AG09309 (cell line): ENCODE measurements at regions not wholly inside any gene's neighbourhood (a gene's known extent, or its start where the extent isn't known, plus 50 kb on each side); places are given as distances from the start of the nearest gene placed in this dataset.
"Not testable (repeated sequence)": the region's sequence is repeated elsewhere in the genome, so short reads cannot be mapped to it uniquely, and the experiment has no call there.

Source experiments
- DNase-seq: peaks from one replicate; pipeline ENCODE4 v3.0.0-alpha.2; 2010; ENCODE audit warnings: low read depth
- H3K4me3 ChIP-seq: 2 replicates; pipeline ENCODE4 v1.5.1; 2011; ENCODE audit warnings: mild to moderate bottlenecking, low read depth, low read length, moderate library complexity; ENCODE audit not compliant: control insufficient read depth
- TF ChIP-seq, protein P1 (sequence below): IDR thresholded peaks from 2 replicates; pipeline ENCODE4 v1.5.1; 2011; ENCODE audit warnings: mild to moderate bottlenecking, low read depth, low read length, inconsistent platforms; ENCODE audit not compliant: insufficient read depth, control insufficient read depth; ENCODE audit errors: missing control alignments

DNA sequence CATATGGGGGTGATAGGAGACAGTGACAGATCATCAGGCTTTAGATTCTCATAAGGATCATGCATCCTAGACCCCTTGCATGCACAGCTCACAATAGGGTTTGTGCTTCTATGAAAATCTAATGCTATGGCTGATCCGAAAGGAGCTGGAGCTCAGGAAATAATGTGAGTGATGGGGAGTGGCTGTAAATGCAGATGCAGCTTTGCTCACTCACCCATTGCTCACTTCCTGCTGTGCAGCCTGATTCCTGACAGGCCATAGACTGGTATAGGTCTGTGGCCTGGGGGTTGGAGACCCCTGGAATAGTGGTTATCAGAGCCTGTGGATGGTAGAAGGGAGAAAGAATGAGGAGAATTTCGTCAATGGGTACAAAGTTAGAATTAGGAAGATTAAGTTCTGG, 2751.1 kb downstream of the ARAP2 start:
- no peak for DNase-seq
- TF ChIP-seq, protein P1, sequence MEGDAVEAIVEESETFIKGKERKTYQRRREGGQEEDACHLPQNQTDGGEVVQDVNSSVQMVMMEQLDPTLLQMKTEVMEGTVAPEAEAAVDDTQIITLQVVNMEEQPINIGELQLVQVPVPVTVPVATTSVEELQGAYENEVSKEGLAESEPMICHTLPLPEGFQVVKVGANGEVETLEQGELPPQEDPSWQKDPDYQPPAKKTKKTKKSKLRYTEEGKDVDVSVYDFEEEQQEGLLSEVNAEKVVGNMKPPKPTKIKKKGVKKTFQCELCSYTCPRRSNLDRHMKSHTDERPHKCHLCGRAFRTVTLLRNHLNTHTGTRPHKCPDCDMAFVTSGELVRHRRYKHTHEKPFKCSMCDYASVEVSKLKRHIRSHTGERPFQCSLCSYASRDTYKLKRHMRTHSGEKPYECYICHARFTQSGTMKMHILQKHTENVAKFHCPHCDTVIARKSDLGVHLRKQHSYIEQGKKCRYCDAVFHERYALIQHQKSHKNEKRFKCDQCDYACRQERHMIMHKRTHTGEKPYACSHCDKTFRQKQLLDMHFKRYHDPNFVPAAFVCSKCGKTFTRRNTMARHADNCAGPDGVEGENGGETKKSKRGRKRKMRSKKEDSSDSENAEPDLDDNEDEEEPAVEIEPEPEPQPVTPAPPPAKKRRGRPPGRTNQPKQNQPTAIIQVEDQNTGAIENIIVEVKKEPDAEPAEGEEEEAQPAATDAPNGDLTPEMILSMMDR, result no peak
- H3K4me3 ChIP-seq, result no peak overlapping the region

DNA sequence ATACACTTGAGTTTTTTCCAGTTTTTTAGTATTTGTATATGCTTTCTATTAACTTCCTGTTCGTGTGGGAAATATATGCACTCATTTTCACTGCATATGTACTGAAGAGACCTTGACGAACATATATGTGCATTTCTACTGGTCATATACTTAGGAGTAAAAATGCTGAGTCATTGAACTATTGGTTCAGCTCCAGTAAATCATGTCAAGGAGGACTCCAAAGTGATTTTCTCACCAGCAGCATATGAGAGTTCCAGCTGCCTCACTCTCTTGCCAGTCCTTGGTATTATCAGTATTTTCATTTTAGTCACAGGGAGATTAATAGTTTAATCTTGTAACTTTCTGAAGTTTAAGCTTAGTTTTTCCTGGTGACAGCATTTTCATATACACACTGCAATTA, 2750.2 kb downstream of the ARAP2 start:
- TF ChIP-seq, protein P1, result no peak
- H3K4me3 ChIP-seq, result no peak overlapping the region
- no peak for DNase-seq

GRCh38 chr4:33501587-33501986, 2742.7 kb downstream of the ARAP2 start:
- not testable (repeated sequence) for DNase-seq, H3K4me3 ChIP-seq

GRCh38 chr4:33512397-33512796, 2731.9 kb downstream of the ARAP2 start:
- TF ChIP-seq, protein P1, result no peak
- DNase-seq, result no peak
- H3K4me3 ChIP-seq, result no peak overlapping the region

GRCh38 chr4:33518856-33519255, 2725.5 kb downstream of the ARAP2 start:
- no peak for DNase-seq
- TF ChIP-seq, protein P1, result no peak
- no peak overlapping the region for H3K4me3 ChIP-seq

DNA sequence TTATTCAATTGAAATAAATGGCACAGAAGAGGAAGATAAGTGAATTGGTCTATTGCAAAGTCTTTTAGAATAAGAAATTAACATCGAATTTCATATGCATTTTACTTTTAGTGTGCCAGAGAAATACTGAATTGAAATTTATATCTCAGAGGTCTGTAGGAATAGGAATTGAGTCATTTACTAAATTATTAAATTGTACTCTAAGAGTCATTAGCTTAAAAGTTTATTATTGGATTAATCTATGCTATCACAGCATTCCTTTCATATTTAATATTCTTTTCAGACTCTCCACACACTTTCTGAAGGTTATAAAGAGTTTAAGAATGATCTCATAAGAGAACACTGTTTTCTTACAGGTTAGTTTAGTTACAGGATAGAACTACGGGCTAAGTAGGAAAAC, 2711.5 kb downstream of the ARAP2 start:
- TF ChIP-seq, protein P1, result no peak
- H3K4me3 ChIP-seq, result no peak overlapping the region
- no peak for DNase-seq

DNA sequence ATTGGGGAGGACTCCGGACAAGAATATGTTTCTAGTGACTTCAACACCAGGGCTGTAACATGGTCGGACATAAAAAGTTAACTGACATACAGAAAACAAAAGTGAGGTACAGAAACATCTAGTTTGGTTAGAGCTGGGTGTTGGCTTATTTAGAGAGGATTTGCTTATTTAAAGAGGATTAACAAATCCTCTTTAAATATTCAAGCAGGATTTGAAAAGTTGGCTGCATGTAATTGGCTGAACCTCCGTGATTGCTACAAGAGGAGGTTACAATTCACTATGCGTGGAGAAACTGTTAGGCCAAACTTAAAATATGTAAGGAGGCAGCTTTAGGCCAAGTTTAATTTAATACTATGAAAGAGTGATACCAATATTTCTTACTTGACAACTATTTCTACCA, 2707.4 kb downstream of the ARAP2 start:
- TF ChIP-seq, protein P1, result no peak
- no peak for DNase-seq

More for the DNA sequence above, 2707.4 kb downstream of the ARAP2 start:
- H3K4me3 ChIP-seq, result no peak overlapping the region
